Esophagus muscularis mucosa (tissue), 4 donors: ENCODE measurements at regions not wholly inside any gene's neighbourhood (a gene's known extent, or its start where the extent isn't known, plus 50 kb on each side); places are given as distances from the start of the nearest gene placed in this dataset.
A peak's percentile ranks its signal among the peaks of the same experiment; 100 is the strongest.
"Not testable (repeated sequence)": the region's sequence is repeated elsewhere in the genome, so short reads cannot be mapped to it uniquely, and the experiment has no call there.

Experiments used
- DNase-seq: peaks from one replicate; pipeline ENCODE4 v3.0.0-alpha.2; 2017; ENCODE audit errors: extremely low spot score
- H3K27ac ChIP-seq, 4 donors: fragments of 200-600 bp; sonication (generic); replicated peaks in 1 of 4; 1 replicate in 3 of 4; 2 replicates in 1 of 4; pipeline ENCODE4 v1.5.1; 2016 to 2019; ENCODE audit warnings: mild to moderate bottlenecking in 1 of 4
- H3K27me3 ChIP-seq, 4 donors: fragments of 200-600 bp; sonication (generic); one replicate each; pipeline versions ENCODE4 v1.5.1 to v1.6.0; 2016 to 2019
- H3K36me3 ChIP-seq, 4 donors: fragments of 200-600 bp; sonication (generic); one replicate each; pipeline ENCODE4 v1.5.1; 2016 to 2019
- H3K4me1 ChIP-seq, 4 donors: fragments of 200-600 bp; sonication (generic); one replicate each; pipeline ENCODE4 v1.5.1; 2016 to 2019
- H3K4me3 ChIP-seq, 4 donors: fragments of 200-600 bp; sonication (generic); 1 replicate in 2 of 4; 2 replicates in 2 of 4; pipeline ENCODE4 v1.5.1; 2016 to 2019; ENCODE audit warnings: mild to moderate bottlenecking in 4 of 4, moderate library complexity in 1 of 4
- H3K9me3 ChIP-seq, 4 donors: fragments of 200-600 bp; sonication (generic); 1 replicate in 3 of 4; 2 replicates in 1 of 4; pipeline ENCODE4 v1.5.1; 2016 to 2019
- CTCF ChIP-seq, 3 experiments: fragments of 200-600 bp in 2 of 3; fragments of 450-650 bp in 1 of 3; sonication (generic) in 2 of 3; IDR thresholded peaks; one replicate each; pipeline ENCODE4 v1.5.1; 2017 to 2019; ENCODE audit warnings: antibody characterized with exemption in 3 of 3, mild to moderate bottlenecking in 2 of 3, moderate library complexity in 1 of 3
- EP300 ChIP-seq: sonication (generic); formaldehyde crosslinking; IDR thresholded peaks from one replicate; pipeline ENCODE4 v1.6.1; 2017; ENCODE audit warnings: antibody characterized with exemption
- POLR2A ChIP-seq: fragments of 450-650 bp; IDR thresholded peaks from one replicate; pipeline ENCODE4 v1.6.1; 2017; ENCODE audit warnings: antibody characterized with exemption, moderate library complexity, mild to moderate bottlenecking, low read depth
- POLR2AphosphoS5 ChIP-seq, 2 donors: sonication (generic); formaldehyde crosslinking; IDR thresholded peaks; one replicate each; pipeline ENCODE4 v1.6.1; 2017; ENCODE audit warnings: antibody characterized with exemption in 2 of 2
- WGBS: methylation state at CpG from one replicate; pipeline ENCODE4 v1.1.5; 2018; 5-methylcytosine and 5-hydroxymethylcytosine counted together
- intact Hi-C: fragments of 100-400 bp; cut with DNase I; formaldehyde crosslinking; loops from one replicate; pipeline ENCODE4 v1.15.1; 2023

GRCh38 chr19:41518141-41518540, 57.8 kb upstream of the CEACAM21 start:
- no peak for TF ChIP-seq CTCF (IDR thresholded peaks at IDR 0.05)
- TF ChIP-seq EP300 = no peak
- no peak for TF ChIP-seq POLR2A
- TF ChIP-seq POLR2AphosphoS5 (IDR thresholded peaks at IDR 0.05) = no peak
- 70% methylated on average over 3 of the region's 3 CpGs for WGBS
- Histone ChIP-seq H3K4me3 (no peak overlapping the region), H3K27ac (no peak overlapping the region), H3K36me3 (no peaks in the 10 kb centered on the region), H3K4me1 (peaks cover 6 to 12% (median 11%) of the 10 kb centered on the region in 4 donors), H3K9me3 (no peaks in the 10 kb centered on the region), H3K27me3 (peaks cover 0 to 95% (median 16%) of the 10 kb centered on the region in 4 donors)
- no peak for DNase-seq
- intact Hi-C loops = no loop called here

GRCh38 chr19:41521138-41521930, 54.6 kb upstream of the CEACAM21 start:
- intact Hi-C loops = not testable (repeated sequence)

DNA sequence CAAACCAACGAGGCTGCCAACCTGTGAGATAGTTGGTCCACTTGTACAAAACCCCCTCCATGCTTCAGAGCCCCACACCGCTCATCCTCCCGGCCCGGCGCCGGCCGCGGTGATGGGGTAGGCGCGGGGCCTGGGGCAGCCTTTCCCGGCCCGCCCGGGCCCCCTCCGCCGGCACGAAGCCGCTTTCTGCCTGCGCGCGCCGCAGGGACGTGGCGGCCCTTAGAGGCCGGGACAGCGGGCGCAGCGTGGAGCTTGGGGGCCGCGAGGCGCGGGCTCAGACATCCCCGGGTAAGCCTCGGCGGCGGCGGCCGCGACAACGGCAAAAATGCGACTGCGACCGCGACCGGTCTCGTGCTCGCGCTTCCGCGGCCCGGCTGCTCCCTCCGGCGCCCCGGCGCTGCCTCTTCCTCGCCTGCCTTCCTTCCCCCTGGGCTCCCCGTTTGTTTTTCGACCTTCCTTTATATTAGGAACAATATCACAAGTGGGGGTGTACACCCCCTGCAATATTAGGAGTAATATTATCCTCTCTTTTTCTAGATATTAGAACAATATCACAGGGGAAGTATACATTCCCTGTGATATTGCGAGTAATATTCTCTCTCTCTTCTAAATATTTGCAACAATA, 53.9 kb upstream of the CEACAM21 start:
- H3K4me1 ChIP-seq = peaks cover 6 to 12% (median 11%) of the 10 kb centered on the region in 4 donors
- H3K4me3 ChIP-seq = peak overlapping the region; percentile 40 to 58 (median 47)
- no peaks in the 10 kb centered on the region for H3K9me3 ChIP-seq
- WGBS = 2% methylated on average over 32 of the region's 58 CpGs
- H3K27me3 ChIP-seq = peaks cover 0 to 84% (median 14%) of the 10 kb centered on the region in 4 donors
- no peaks in the 10 kb centered on the region for H3K36me3 ChIP-seq
- TF ChIP-seq POLR2A (no peak), CTCF (IDR thresholded peaks at IDR 0.05) (no peak), EP300 (no peak), POLR2AphosphoS5 (IDR thresholded peaks at IDR 0.05) (no peak)
- H3K27ac ChIP-seq = peak overlapping the region; percentile 19 to 71 (median 56)
- DNase-seq = no peak
- intact Hi-C loops = no loop called here

More at GRCh38 chr19:41521138-41521930, 54.6 kb upstream of the CEACAM21 start:
- H3K36me3 ChIP-seq, DNase-seq, H3K9me3 ChIP-seq: not testable (repeated sequence)
- Histone ChIP-seq H3K4me1 (peaks cover 6 to 12% (median 11%) of the 10 kb centered on the region in 4 donors), H3K27ac (peak overlapping the region; percentile 19 to 71 (median 56)), H3K27me3 (peaks cover 0 to 91% (median 14%) of the 10 kb centered on the region in 4 donors), H3K4me3 (peak overlapping the region; percentile 40 to 58 (median 47))
- 54% methylated on average over 18 of the region's 18 CpGs for WGBS

- 28% methylated on average over 1 of the region's 1 CpG for WGBS
- intact Hi-C loops = no loop called here
Measured at GRCh38 chr19:41525989-41526388, 50.0 kb upstream of the CEACAM21 start.

More at GRCh38 chr19:41525989-41526388, 50.0 kb upstream of the CEACAM21 start:
- no peaks in the 10 kb centered on the region for H3K9me3 ChIP-seq
- peaks cover 0 to 68% (median 10%) of the 10 kb centered on the region in 4 donors for H3K27me3 ChIP-seq
- no peaks in the 10 kb centered on the region for H3K36me3 ChIP-seq
- TF ChIP-seq POLR2A (no peak), EP300 (no peak), POLR2AphosphoS5 (IDR thresholded peaks at IDR 0.05) (no peak), CTCF (IDR thresholded peaks at IDR 0.05) (no peak)
- no peak overlapping the region for H3K4me3 ChIP-seq
- DNase-seq = no peak
- no peak overlapping the region for H3K27ac ChIP-seq
- H3K4me1 ChIP-seq = peaks cover 6 to 17% (median 14%) of the 10 kb centered on the region in 4 donors
